ENCODE measurements at regions not wholly inside any gene's neighbourhood (a gene's known extent, or its start where the extent isn't known, plus 50 kb on each side); places are given as distances from the start of the nearest gene placed in this dataset.

GRCh38 chr16:52920331-52920730 is 132.4 kb downstream of the CHD9NB start:
- Histone ChIP-seq H3K4me3 (ENCODE audit: low read depth, low read length) (no peak overlapping the region), H3K4me1 (ENCODE audit: control insufficient read depth, insufficient read depth, low read length) (no peaks in the 10 kb centered on the region), H3K36me3 (ENCODE audit: control insufficient read depth in 2 of 2, insufficient read depth in 1 of 2, low read length in 2 of 2) (no peaks in the 10 kb centered on the region), H3K9me3 (ENCODE audit: control insufficient read depth, insufficient read depth, low read depth, low read length) (no peaks in the 10 kb centered on the region), H3K27ac (ENCODE audit: extremely low read depth, low read depth, low read length) (no peak overlapping the region)
- ChIA-PET CTCF (no interaction called here), POLR2A (no interaction called here)
- no peak for TF ChIP-seq ZNF518A (tag by site-specific recombination; conservative IDR thresholded peaks at IDR 0.05; ENCODE audit: low read depth)
- no peak for TF ChIP-seq ZNF302 (tag by site-specific recombination; IDR thresholded peaks at IDR 0.05; ENCODE audit: low read depth)
- TF ChIP-seq ZBTB21 (tag by site-specific recombination; IDR thresholded peaks at IDR 0.05) = no peak
- TF ChIP-seq ZNF350 (tag by site-specific recombination; IDR thresholded peaks at IDR 0.05) = no peak
- no peak for TF ChIP-seq ZSCAN16 (tag by site-specific recombination; IDR thresholded peaks at IDR 0.05)
- TF ChIP-seq ZNF404 (tag by site-specific recombination; IDR thresholded peaks at IDR 0.05) = no peak

GRCh38 chr16:52914428-52914827 is 138.3 kb downstream of the CHD9NB start:
- H3K4me3 ChIP-seq (ENCODE audit: low read depth, low read length) = no peak overlapping the region
- no peaks in the 10 kb centered on the region for H3K9me3 ChIP-seq (ENCODE audit: control insufficient read depth, insufficient read depth, low read depth, low read length)
- no peak overlapping the region for H3K27ac ChIP-seq (ENCODE audit: extremely low read depth, low read depth, low read length)
- no peaks in the 10 kb centered on the region for H3K4me1 ChIP-seq (ENCODE audit: control insufficient read depth, insufficient read depth, low read length)
- ChIA-PET CTCF (interaction anchor here (0.6 to 5.2 kb wide), 9 partner anchors 12 to 848 kb away, joined by 3 to 61 read pairs (median 3); no protein-coding TSS in a partner anchor), POLR2A (interaction anchor here (0.8 kb wide), 1 partner anchor 722 kb away, joined by 3 read pairs; no protein-coding TSS in a partner anchor)
- no peaks in the 10 kb centered on the region for H3K36me3 ChIP-seq (ENCODE audit: control insufficient read depth in 2 of 2, insufficient read depth in 1 of 2, low read length in 2 of 2)
- TF ChIP-seq ZBTB6 (tag by site-specific recombination; IDR thresholded peaks at IDR 0.05) (no peak), ZNF2 (tag by site-specific recombination; IDR thresholded peaks at IDR 0.05) (no peak), ZFP41 (tag by site-specific recombination; IDR thresholded peaks at IDR 0.05; ENCODE audit: borderline replicate concordance) (no peak), ZNF157 (tag by site-specific recombination; IDR thresholded peaks at IDR 0.05) (no peak), KLF9 (tag by site-specific recombination; IDR thresholded peaks at IDR 0.05; ENCODE audit: low read depth) (no peak), KLF1 (tag by site-specific recombination; IDR thresholded peaks at IDR 0.05) (no peak), ZNF133 (tag by site-specific recombination; IDR thresholded peaks at IDR 0.05) (no peak), ZNF785 (tag by site-specific recombination; IDR thresholded peaks at IDR 0.05) (no peak), ZNF394 (tag by site-specific recombination; IDR thresholded peaks at IDR 0.05; ENCODE audit: borderline replicate concordance) (no peak), GLI4 (tag by site-specific recombination; IDR thresholded peaks at IDR 0.05) (no peak), ZFP37 (tag by site-specific recombination; IDR thresholded peaks at IDR 0.05) (no peak), ZNF76 (tag by site-specific recombination; IDR thresholded peaks at IDR 0.05; ENCODE audit: borderline replicate concordance, low read depth) (no peak), ZNF645 (tag by site-specific recombination; IDR thresholded peaks at IDR 0.05) (no peak), ZSCAN18 (tag by site-specific recombination; IDR thresholded peaks at IDR 0.05) (no peak), ZNF354C (tag by site-specific recombination; IDR thresholded peaks at IDR 0.05; ENCODE audit: borderline replicate concordance, low read depth) (no peak)
- TF ChIP-seq, protein P1, sequence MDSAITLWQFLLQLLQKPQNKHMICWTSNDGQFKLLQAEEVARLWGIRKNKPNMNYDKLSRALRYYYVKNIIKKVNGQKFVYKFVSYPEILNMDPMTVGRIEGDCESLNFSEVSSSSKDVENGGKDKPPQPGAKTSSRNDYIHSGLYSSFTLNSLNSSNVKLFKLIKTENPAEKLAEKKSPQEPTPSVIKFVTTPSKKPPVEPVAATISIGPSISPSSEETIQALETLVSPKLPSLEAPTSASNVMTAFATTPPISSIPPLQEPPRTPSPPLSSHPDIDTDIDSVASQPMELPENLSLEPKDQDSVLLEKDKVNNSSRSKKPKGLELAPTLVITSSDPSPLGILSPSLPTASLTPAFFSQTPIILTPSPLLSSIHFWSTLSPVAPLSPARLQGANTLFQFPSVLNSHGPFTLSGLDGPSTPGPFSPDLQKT (IDR thresholded peaks at IDR 0.05; ENCODE audit: borderline replicate concordance, low read depth, low read length) = no peak

Data from HEK293 (cell line).